DMS 273 (cell line): ENCODE measurements at regions not wholly inside any gene's neighbourhood (a gene's known extent, or its start where the extent isn't known, plus 50 kb on each side); places are given as distances from the start of the nearest gene placed in this dataset.
"Not testable (repeated sequence)": the region's sequence is repeated elsewhere in the genome, so short reads cannot be mapped to it uniquely, and the experiment has no call there.

Experiments used
- DNase-seq: peaks from one replicate; lab custom pipeline; 2025; ENCODE audit not compliant: unreplicated experiment; lab: John Stamatoyannopoulos, UW

GRCh38 chr9:6160579-6160978, 55.0 kb upstream of the IL33 start:
- DNase-seq = no peak

GRCh38 chr9:6153425-6153824, 62.2 kb upstream of the IL33 start:
- DNase-seq = no peak

- DNase-seq = no peak
Measured at GRCh38 chr9:6152788-6153187, 62.8 kb upstream of the IL33 start.

GRCh38 chr9:6150483-6150882, 65.1 kb upstream of the IL33 start:
- DNase-seq = no peak

- DNase-seq = no peak
Measured at GRCh38 chr9:6149315-6149714, 66.3 kb upstream of the IL33 start.

GRCh38 chr9:6147846-6148245, 67.8 kb upstream of the IL33 start:
- DNase-seq = no peak

GRCh38 chr9:6144947-6145346, 70.7 kb upstream of the IL33 start:
- DNase-seq = no peak

- no peak for DNase-seq
Measured at GRCh38 chr9:6142799-6143454, 72.7 kb upstream of the IL33 start.

- DNase-seq = not testable (repeated sequence)
Measured at GRCh38 chr9:6135780-6136179, 79.8 kb upstream of the IL33 start.

GRCh38 chr9:6134661-6135180, 80.9 kb upstream of the IL33 start:
- no peak for DNase-seq

- no peak for DNase-seq
Measured at GRCh38 chr9:6133346-6134063, 82.1 kb upstream of the IL33 start.

- DNase-seq = no peak
Measured at GRCh38 chr9:6132650-6133049, 83.0 kb upstream of the IL33 start.

GRCh38 chr9:6128030-6128429, 87.6 kb upstream of the IL33 start:
- no peak for DNase-seq

- DNase-seq = no peak
Measured at GRCh38 chr9:6126377-6126776, 89.2 kb upstream of the IL33 start.

- peak; percentile 82 for DNase-seq
Measured at GRCh38 chr9:6123416-6123815, 92.2 kb upstream of the IL33 start.

GRCh38 chr9:6121707-6122106, 93.9 kb upstream of the IL33 start:
- DNase-seq = peak; percentile 14

- no peak for DNase-seq
Measured at GRCh38 chr9:6114424-6114823, 99.0 kb upstream of the RANBP6 start.

- no peak for DNase-seq
Measured at GRCh38 chr9:6113819-6114218, 98.4 kb upstream of the RANBP6 start.

- DNase-seq = no peak
Measured at GRCh38 chr9:6113312-6113711, 97.9 kb upstream of the RANBP6 start.

- DNase-seq = no peak
Measured at GRCh38 chr9:6109986-6110385, 94.6 kb upstream of the RANBP6 start.

- DNase-seq = no peak
Measured at GRCh38 chr9:6109571-6109970, 94.1 kb upstream of the RANBP6 start.

GRCh38 chr9:6106711-6107339, 91.4 kb upstream of the RANBP6 start:
- DNase-seq = peak; percentile 65
